ENCODE measurements at regions not wholly inside any gene's neighbourhood (a gene's known extent, or its start where the extent isn't known, plus 50 kb on each side); places are given as distances from the start of the nearest gene placed in this dataset.

- no TSS peak for BruUV-seq (replicated peaks)
- no peak overlapping the region for H3K9ac ChIP-seq (ENCODE audit: low read length)
- DNase-seq (ENCODE audit: low read depth, low spot score), result no peak
- no peak overlapping the region for H3K27ac ChIP-seq (ENCODE audit: low read depth, low read length)
- no peak overlapping the region for H3K4me3 ChIP-seq (replicated peaks in 1 of 2; ENCODE audit: low read depth in 1 of 2, low read length in 2 of 2)
- ChIA-PET RAD21 (ENCODE audit: low non-redundant PET in 1 of 2, low total read pairs in 2 of 2, uncharacterized antibody in 2 of 2, unreplicated experiment in 2 of 2) (no interaction called here), CTCF (no interaction called here), POLR2A (no interaction called here)
- no peaks in the 10 kb centered on the region for H3K79me2 ChIP-seq (ENCODE audit: insufficient read depth, low read length)
- no peaks in the 10 kb centered on the region for H3K36me3 ChIP-seq (ENCODE audit: control insufficient read depth in 1 of 2, insufficient read depth in 2 of 2, low read length in 2 of 2)
- no peak for TF ChIP-seq SP1 (IDR thresholded peaks at IDR 0.05; ENCODE audit: low read depth)
- TF ChIP-seq SIN3A (IDR thresholded peaks at IDR 0.05; ENCODE audit: low read depth), result no peak
- no peak for TF ChIP-seq ATF3 (IDR thresholded peaks at IDR 0.05)
- TF ChIP-seq ZBTB33 (IDR thresholded peaks at IDR 0.05; ENCODE audit: extremely low read depth, insufficient replicate concordance, low read length), result no peak
- no peak for TF ChIP-seq MAX (IDR thresholded peaks at IDR 0.05)
- no peak for TF ChIP-seq ZFX (IDR thresholded peaks at IDR 0.05)
- TF ChIP-seq ZNF274 (IDR thresholded peaks at IDR 0.05; ENCODE audit: low read depth, low read length), result no peak
- no peak for TF ChIP-seq EGR1 (IDR thresholded peaks at IDR 0.05; ENCODE audit: low read depth)
- TF ChIP-seq CTCF (IDR thresholded peaks at IDR 0.05 in 2 of 3, conservative IDR thresholded peaks at IDR 0.05 in 1 of 3; ENCODE audit: borderline replicate concordance in 1 of 3, insufficient read depth in 1 of 3, low read depth in 2 of 3, low read length in 2 of 3), result no peak
- no peak for TF ChIP-seq RAD21 (IDR thresholded peaks at IDR 0.05; ENCODE audit: low read depth)
- no peak for TF ChIP-seq ELF1 (IDR thresholded peaks at IDR 0.05; ENCODE audit: borderline replicate concordance, low read depth)
- TF ChIP-seq EZH2 (IDR thresholded peaks at IDR 0.05), result no peak
- TF ChIP-seq POLR2A (IDR thresholded peaks at IDR 0.05; ENCODE audit: borderline replicate concordance, extremely low read depth, insufficient read depth, insufficient read length), result no peak
- TF ChIP-seq CEBPB (IDR thresholded peaks at IDR 0.05; ENCODE audit: low read depth), result no peak
- no peak for TF ChIP-seq YY1 (IDR thresholded peaks at IDR 0.05; ENCODE audit: extremely low read depth, insufficient replicate concordance, low read depth, low read length)
- no peaks in the 10 kb centered on the region for H3K9me2 ChIP-seq (ENCODE audit: insufficient read depth)
- no peak overlapping the region for H2AFZ ChIP-seq (ENCODE audit: low read depth, low read length, poor library complexity, severe bottlenecking)
- no peak overlapping the region for H3K4me2 ChIP-seq (ENCODE audit: low read length)
- H3K4me1 ChIP-seq (ENCODE audit: control insufficient read depth in 1 of 2, insufficient read depth in 2 of 2, low read length in 2 of 2), result no peaks in the 10 kb centered on the region
- ATAC-seq, result no peak
- intact Hi-C loops (cut with micrococcal nuclease), result no loop called here
- H3K9me3 ChIP-seq (ENCODE audit: control insufficient read depth in 1 of 2, insufficient read depth in 1 of 2, low read depth in 1 of 2, low read length in 2 of 2), result no peaks in the 10 kb centered on the region; a peak in 1 of 4 replicates
- H4K20me1 ChIP-seq (ENCODE audit: insufficient read depth), result no peaks in the 10 kb centered on the region
- no peaks in the 10 kb centered on the region for H3K27me3 ChIP-seq (ENCODE audit: insufficient read depth, low read length)
Observed at GRCh38 chr6:15930207-15930606, 198.7 kb upstream of the MYLIP start.
